Choroid plexus epithelial cell (primary cell): ENCODE measurements at regions not wholly inside any gene's neighbourhood (a gene's known extent, or its start where the extent isn't known, plus 50 kb on each side); places are given as distances from the start of the nearest gene placed in this dataset.

Experiments used
- DNase-seq: peaks from one replicate; pipeline ENCODE4 v3.0.0-alpha.2; 2010; ENCODE audit warnings: low read depth
- H3K4me3 ChIP-seq: 2 replicates; pipeline ENCODE4 v1.5.1; 2011; ENCODE audit warnings: low read depth, mild to moderate bottlenecking, control low read depth, low read length, moderate library complexity
- CTCF ChIP-seq: conservative IDR thresholded peaks from 2 replicates; pipeline ENCODE4 v1.5.1; 2011; ENCODE audit warnings: low read depth, mild to moderate bottlenecking, control low read depth, inconsistent platforms, low read length, moderate library complexity

- no peak for DNase-seq
- TF ChIP-seq CTCF, result no peak
- no peak overlapping the region for H3K4me3 ChIP-seq
Observed at GRCh38 chr7:86980223-86980622, 79.2 kb downstream of the ELAPOR2 start.

DNA sequence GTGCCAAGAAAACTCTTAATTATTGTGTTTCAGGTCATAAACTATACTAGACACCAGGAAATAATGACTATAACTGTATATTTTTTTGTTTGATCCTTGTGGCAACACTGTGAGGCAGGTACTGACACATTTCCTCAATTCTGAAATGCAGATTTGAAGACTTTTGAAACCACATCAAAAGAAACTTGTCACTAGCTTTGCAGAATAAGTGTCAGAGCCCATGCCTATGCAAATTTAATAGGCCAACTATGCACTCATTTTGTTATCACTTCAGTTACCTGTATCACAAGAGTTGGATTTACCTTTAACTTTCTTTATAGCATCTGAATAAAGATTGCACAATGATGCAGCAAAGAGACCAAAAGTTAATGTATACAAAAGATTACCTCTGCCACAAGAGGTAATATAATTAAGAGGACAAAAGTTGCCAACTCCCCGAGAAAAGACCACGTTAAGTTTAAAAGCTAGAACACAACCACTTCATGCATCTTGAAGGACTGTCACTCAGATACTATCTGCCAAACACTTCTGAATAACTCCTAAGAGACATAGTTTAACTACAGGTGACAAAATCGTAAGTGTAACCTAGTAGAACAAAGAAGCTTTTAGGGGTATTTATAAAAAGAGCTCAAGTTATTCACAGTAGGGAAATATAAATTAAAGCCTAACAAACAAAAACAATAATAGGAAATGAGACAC is 80.5 kb downstream of the ELAPOR2 start:
- DNase-seq, result no peak
- no peak overlapping the region for H3K4me3 ChIP-seq
- TF ChIP-seq CTCF, result no peak

- H3K4me3 ChIP-seq, result no peak overlapping the region
- DNase-seq, result no peak
- no peak for TF ChIP-seq CTCF
Observed at GRCh38 chr7:86976958-86977357, 82.5 kb downstream of the ELAPOR2 start.

DNA sequence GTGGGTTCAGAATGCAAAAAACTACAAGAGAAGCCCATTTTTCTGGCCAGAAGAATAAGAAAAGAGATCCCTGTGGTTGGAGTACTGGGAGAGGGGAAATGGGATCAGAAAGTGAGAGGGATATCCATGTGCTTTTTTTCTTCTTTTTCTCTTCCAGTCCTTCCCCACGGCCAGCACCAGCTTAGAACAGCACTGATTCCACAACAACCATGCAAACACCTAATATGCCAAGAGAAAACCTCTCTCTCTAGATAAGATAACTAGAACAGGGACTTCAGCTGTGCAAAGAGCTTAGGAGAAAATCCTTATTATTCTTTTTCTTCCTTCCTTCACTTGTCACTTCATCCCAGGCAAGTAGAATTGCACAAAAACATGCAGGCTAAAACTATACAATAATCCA is 83.5 kb downstream of the ELAPOR2 start:
- no peak overlapping the region for H3K4me3 ChIP-seq
- DNase-seq, result no peak
- TF ChIP-seq CTCF, result no peak

DNA sequence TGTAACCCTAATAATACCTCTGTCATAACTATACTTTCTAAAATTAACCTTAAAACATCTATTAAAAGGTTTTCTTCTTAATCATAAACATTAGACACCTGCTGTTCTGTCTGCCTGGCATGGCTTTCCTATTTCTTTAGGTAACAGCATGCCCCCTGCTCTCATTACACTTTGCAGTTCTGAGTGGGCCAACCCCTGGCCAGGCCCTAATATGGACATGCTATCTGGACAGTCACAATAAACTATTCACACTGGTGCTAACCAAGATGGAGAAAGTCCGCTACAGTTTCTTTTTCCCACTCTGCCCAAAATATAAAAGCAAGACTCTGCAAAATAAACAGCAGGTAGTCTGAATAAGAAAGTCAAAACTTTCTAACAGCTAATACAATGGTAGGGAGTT is 84.0 kb downstream of the ELAPOR2 start:
- no peak overlapping the region for H3K4me3 ChIP-seq
- TF ChIP-seq CTCF, result no peak
- no peak for DNase-seq

DNA sequence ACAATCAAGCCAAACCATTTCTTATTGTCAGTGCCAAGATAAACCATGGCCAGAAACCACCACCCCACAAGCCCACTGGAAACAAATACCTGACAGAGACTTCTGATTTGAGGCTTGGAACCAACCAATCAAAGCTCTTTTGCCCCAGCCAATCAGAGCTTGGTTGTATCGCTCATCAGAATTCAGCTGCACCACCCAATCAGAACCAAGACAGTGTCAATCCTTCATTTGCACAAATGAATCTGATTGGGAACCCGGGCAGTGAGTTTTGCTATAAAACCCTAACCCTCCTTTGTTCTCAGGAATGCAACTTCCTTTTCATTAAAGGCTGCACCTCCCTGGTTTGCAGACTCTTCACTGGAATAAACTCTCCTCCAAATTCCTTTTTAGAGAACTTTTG is 87.4 kb downstream of the ELAPOR2 start:
- TF ChIP-seq CTCF, result no peak
- no peak for DNase-seq
- no peak overlapping the region for H3K4me3 ChIP-seq

DNA sequence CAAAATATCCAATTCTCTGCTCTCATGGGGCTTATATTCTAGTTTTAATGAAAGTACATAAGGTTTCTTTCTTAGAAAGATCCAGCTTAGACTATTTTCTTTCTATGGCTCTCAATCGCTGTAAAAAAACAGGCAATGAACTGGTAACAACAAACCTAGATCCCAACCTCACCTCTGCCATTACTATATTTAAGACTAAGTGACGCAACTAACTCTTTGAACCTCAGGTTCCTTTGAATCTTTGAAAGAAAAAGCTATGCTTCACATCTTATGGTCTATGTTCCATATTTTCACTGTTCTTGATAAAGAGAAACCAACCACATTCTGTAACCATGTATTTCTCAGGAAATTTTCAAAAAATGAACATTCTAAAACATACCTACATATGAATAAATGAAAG is 88.5 kb downstream of the ELAPOR2 start:
- TF ChIP-seq CTCF, result no peak
- H3K4me3 ChIP-seq, result no peak overlapping the region
- no peak for DNase-seq
